ENCODE measurements at regions not wholly inside any gene's neighbourhood (a gene's known extent, or its start where the extent isn't known, plus 50 kb on each side); places are given as distances from the start of the nearest gene placed in this dataset.

GRCh38 chr12:20055856-20056255 is 312.5 kb upstream of the PDE3A start:
- TF ChIP-seq CTCF (conservative IDR thresholded peaks at IDR 0.05 in 1 of 2, IDR thresholded peaks at IDR 0.05 in 1 of 2; ENCODE audit: extremely low read depth in 1 of 2, insufficient read depth in 1 of 2, low read depth in 1 of 2, low read length in 2 of 2) (no peak), EZH2 (IDR thresholded peaks at IDR 0.05; ENCODE audit: borderline replicate concordance, low read length) (no peak)

All from mammary epithelial cell (primary cell).